ENCODE measurements at regions not wholly inside any gene's neighbourhood (a gene's known extent, or its start where the extent isn't known, plus 50 kb on each side); places are given as distances from the start of the nearest gene placed in this dataset.
"Not testable (repeated sequence)": the region's sequence is repeated elsewhere in the genome, so short reads cannot be mapped to it uniquely, and the experiment has no call there.

DNA sequence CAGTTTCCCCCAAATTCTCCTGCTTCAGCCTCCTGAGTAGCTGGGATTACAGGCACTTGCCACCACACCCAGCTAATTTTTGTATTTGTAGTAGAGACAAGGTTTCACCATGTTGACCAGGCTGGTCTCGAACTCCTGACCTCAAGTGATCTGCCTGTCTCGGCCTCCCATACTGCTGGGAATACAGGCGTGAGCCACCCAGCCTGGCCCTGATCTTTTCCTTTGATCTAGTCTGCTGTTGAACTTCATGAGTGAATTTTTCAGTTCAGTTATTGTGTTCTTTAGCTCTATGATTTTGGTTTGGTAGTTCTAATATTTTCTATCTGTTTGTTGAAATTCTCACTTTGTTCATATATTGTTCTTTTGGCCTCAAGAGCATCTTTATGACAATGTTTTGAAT lies 83.4 kb upstream of the RAP2C start:
- not testable (repeated sequence) for DNase-seq (ENCODE audit: low spot score)

DNA sequence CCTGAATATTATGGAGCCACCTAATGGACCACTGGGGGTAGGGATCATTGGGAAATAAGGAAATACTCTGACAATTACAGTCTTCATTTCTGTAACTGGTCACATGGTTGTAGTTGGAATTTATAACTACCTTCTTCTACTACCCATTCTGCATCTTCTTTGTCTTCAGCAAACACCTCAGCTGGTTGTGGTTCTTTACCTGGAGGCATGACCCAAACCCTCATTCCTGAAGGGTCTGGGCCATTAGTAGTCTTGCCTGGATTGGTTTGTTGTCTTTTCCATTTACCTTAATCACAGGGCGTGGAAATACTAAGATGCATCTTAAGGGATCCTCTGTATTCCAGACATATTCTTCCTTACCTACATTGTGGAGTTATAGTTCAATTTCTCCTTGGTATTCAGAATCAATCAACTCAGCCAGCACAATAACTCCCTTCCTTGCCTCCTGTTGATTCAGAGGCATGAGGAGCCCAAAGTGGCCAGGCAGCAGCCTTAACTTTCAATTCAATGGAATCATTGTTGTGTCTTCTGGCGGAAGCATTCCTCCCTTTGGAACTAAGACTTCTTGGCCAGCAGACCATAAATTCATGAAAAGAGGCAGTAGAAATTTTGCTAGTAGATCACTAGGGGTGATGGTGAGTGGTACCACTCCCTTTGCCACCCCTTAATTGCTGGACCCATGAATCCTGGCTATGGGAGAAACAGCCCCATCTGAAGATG lies 75.7 kb upstream of the RAP2C start:
- DNase-seq (ENCODE audit: low spot score): no peak

DNA sequence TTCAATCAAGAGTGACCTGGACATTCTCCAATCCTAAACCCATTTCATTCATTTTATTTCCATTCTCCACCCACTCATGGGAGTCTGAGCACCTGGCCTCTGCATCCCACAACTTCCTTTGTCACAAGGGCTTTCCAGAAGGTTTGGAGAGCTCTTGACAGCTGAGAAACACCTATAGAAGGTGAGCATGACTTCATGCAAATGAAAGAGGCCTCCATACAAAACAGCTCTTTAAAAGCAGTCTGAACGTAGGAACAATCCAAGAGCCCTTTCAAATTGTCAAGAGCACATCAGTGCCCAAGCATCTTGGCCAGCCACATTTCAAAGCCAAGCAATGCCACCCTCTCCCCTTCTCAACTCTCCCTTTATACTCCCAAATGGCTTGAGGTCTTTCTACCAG lies 74.9 kb upstream of the RAP2C start:
- no peak for DNase-seq (ENCODE audit: low spot score)

DNA sequence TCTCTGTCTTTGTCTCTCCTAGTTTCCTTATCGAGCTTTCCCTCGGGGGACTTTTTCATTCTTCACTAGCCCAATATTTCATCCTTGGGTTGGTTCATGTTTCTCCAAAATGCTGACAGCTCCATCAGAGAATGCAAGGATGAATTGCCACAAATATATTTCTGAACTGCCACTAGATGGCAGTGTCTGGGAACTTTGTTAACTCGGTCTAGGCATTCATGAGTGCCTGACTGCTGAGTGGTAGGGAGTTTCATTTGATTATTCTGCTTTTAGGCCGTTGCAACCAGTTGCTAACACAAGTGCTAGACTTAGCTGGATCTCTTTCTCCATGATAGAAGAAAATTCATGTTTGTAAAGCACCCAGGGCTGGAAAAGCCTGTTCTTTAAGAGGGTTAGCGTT lies 73.5 kb upstream of the RAP2C start:
- peak; percentile 64 for DNase-seq (ENCODE audit: low spot score)

DNA sequence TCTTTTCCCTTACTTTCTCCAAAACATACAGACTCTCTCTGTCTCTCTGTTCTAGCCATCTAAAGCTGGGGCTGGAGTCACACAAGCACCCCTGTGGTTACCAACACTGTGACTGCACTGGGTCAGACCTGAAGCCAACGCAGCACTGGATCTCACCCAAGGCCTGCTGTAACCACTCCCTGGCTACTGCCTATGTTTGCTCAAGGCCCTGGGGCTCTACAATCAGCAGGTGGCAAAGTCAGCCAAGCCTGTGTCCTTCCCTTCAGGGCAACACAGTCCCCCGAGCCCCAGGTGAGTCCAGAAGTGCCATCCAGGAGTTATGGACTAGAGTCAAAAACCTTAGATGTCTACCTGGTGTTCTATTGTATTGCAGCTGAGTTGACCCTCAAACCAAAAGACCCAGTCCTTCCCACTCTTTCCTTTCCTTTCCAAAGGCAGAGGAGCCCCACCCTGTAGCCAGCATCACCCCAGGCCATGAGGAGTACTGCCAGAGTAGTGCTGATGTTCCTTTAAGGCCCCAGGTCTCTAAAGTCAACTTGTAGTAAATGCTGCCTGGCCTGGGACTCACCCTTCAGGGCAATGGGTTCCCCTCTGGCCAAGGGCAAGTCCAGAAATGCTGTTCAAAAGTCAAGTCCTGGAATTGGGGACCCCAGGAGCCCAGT lies 58.8 kb upstream of the RAP2C start:
- no peak for DNase-seq (ENCODE audit: low spot score)

DNA sequence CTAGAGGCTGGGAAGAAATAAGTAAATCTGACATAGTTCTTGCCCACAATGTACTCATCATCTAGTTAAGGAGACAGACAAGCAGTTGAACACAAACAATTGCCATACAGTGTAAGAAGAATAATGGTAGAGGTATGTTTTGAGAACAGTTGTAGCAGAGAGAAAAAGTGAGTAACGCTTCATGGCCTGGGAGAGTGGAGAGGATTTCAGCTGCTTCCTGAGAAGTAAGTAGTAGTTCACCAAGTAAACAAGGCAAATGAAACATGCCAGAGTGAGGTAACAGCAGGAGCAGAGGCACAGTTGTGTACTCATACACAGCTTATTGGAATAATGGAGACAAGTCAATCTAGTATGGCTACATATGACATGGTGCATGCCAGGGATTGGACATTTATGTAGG lies 53.6 kb upstream of the RAP2C start:
- no peak for DNase-seq (ENCODE audit: low spot score)

DNA sequence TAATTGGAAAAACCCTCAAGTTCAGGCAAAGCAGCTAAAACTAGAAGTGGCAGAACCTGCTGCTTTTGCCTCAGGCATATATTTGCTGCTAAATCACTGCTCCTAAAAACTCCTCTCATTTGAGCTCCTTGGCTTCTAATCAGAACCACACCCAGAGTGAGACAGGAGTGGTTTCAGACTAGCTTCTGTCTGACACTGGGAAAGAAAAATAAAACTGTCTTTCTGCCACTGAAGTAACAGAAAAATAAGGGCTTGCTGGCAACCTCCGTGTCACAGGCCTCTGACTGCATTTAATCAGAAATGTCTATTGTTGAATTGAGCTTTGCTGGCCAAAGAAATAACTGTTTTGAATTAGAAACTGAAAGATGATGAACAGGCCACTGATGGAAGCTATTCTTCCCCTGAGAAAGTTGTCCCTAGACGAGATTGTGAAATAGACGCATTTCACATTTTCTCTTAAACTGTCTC lies 52.1 kb upstream of the RAP2C start:
- DNase-seq (ENCODE audit: low spot score): no peak

DNA sequence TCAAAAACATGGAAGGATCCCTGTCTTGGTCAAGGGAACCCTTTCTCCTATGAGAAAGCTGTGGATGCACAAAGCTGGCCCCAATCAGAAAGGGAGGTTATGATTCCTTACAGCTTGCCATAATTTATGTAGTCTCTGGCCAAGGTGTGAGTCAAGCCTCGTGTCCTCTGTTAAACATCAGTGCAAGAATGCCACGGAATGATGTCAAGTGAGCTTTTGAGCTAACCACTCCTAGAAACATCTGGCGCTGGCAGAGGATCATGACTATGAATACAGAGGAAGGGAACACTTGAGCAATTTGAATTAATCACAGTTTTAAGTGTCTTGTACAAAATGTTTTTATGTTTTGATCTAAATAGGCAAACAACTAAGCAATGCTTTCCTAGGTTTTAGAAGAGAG lies 51.5 kb upstream of the RAP2C start:
- DNase-seq (ENCODE audit: low spot score): no peak

DNA sequence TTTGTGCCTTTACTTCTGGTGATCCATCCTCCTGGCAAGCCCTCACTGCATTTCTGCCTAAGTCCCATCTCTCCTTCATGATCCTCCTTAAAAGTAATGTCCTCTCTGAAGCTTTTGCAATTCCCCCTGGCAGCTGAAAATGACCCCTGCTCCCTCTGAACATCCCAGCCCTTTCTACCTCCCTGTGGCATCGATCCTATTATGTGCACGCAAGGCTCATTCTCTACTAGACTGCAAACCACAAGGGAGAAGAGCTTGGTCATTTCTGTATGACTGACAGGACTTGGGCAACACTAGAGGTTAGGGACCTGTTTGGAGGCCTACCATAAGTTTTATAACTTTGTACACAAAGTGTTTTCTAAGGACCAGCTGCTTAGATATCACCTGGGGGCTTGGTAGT lies 50.8 kb upstream of the RAP2C start:
- no peak for DNase-seq (ENCODE audit: low spot score)

Data from NAMALWA (cell line).